Upper lobe of right lung (tissue), 1 donor: ENCODE measurements at regions not wholly inside any gene's neighbourhood (a gene's known extent, or its start where the extent isn't known, plus 50 kb on each side); places are given as distances from the start of the nearest gene placed in this dataset.

Source experiments
- ATAC-seq: fragments of 200-7000 bp; cut with Tn5 transposase; one replicate; pipeline ENCODE4 v1.9.1; 2020; ENCODE audit warnings: mild to moderate bottlenecking, moderate library complexity
- DNase-seq: peaks from one replicate; pipeline ENCODE4 v3.0.0-alpha.2; 2020
- H3K27ac ChIP-seq: fragments of 200-600 bp; one replicate; pipeline ENCODE4 v1.8.0; 2022
- H3K27me3 ChIP-seq: fragments of 200-600 bp; one replicate; pipeline ENCODE4 v1.8.0; 2022; ENCODE audit warnings: mild to moderate bottlenecking
- H3K36me3 ChIP-seq: fragments of 200-600 bp; one replicate; pipeline ENCODE4 v1.8.0; 2022
- H3K4me1 ChIP-seq: fragments of 200-600 bp; one replicate; pipeline ENCODE4 v1.8.0; 2022
- H3K4me3 ChIP-seq: fragments of 200-600 bp; one replicate; pipeline ENCODE4 v1.8.0; 2022; ENCODE audit warnings: mild to moderate bottlenecking
- H3K9me3 ChIP-seq: fragments of 200-600 bp; one replicate; pipeline ENCODE4 v1.8.0; 2022
- CTCF ChIP-seq: fragments of 200-600 bp; IDR thresholded peaks from one replicate; pipeline ENCODE4 v1.8.0; 2022; ENCODE audit warnings: antibody characterized with exemption
- intact Hi-C: fragments of 100-400 bp; cut with DNase I; formaldehyde crosslinking; loops from one replicate; pipeline ENCODE4 v1.11.0; 2022
- donor health status: DM: no; HTN: yes; CAD: no; lungs with severe emphysema.

GRCh38 chr9:105023788-105024187 is 95.8 kb upstream of the ABCA1 start:
- Histone ChIP-seq H3K4me1 (no peaks in the 10 kb centered on the region), H3K4me3 (no peak overlapping the region), H3K27me3 (no peaks in the 10 kb centered on the region), H3K27ac (no peak overlapping the region), H3K36me3 (no peaks in the 10 kb centered on the region), H3K9me3 (no peaks in the 10 kb centered on the region)
- intact Hi-C loops: no loop called here
- ATAC-seq (no peak), DNase-seq (no peak)
- no peak for TF ChIP-seq CTCF

- H3K36me3 ChIP-seq: no peaks in the 10 kb centered on the region
- no peaks in the 10 kb centered on the region for H3K9me3 ChIP-seq
- intact Hi-C loops: no loop called here
- H3K4me1 ChIP-seq: no peaks in the 10 kb centered on the region
- DNase-seq (no peak), ATAC-seq (no peak)
- H3K4me3 ChIP-seq: no peak overlapping the region
- no peaks in the 10 kb centered on the region for H3K27me3 ChIP-seq
- H3K27ac ChIP-seq: no peak overlapping the region
- TF ChIP-seq CTCF: no peak
These were observed 96.6 kb upstream of the ABCA1 start for GRCh38 chr9:105024529-105024928.

GRCh38 chr9:105026451-105026850 is 98.5 kb upstream of the ABCA1 start:
- Histone ChIP-seq H3K4me3 (no peak overlapping the region), H3K4me1 (no peaks in the 10 kb centered on the region), H3K27ac (no peak overlapping the region), H3K36me3 (no peaks in the 10 kb centered on the region), H3K9me3 (no peaks in the 10 kb centered on the region), H3K27me3 (no peaks in the 10 kb centered on the region)
- no peak for DNase-seq
- intact Hi-C loops: no loop called here
- no peak for ATAC-seq
- TF ChIP-seq CTCF: no peak

GRCh38 chr9:105027084-105027483 is 99.1 kb upstream of the ABCA1 start:
- TF ChIP-seq CTCF: no peak
- no peak overlapping the region for H3K27ac ChIP-seq
- DNase-seq: no peak
- H3K36me3 ChIP-seq: no peaks in the 10 kb centered on the region
- intact Hi-C loops: no loop called here
- no peak overlapping the region for H3K4me3 ChIP-seq
- no peak for ATAC-seq
- H3K27me3 ChIP-seq: no peaks in the 10 kb centered on the region
- no peaks in the 10 kb centered on the region for H3K4me1 ChIP-seq
- no peaks in the 10 kb centered on the region for H3K9me3 ChIP-seq

- intact Hi-C loops: no loop called here
- no peak for ATAC-seq
These were observed 102.3 kb upstream of the ABCA1 start for GRCh38 chr9:105030285-105030684.

More at GRCh38 chr9:105030285-105030684, 102.3 kb upstream of the ABCA1 start:
- no peak overlapping the region for H3K27ac ChIP-seq
- no peak for TF ChIP-seq CTCF
- no peaks in the 10 kb centered on the region for H3K36me3 ChIP-seq
- no peaks in the 10 kb centered on the region for H3K4me1 ChIP-seq
- H3K27me3 ChIP-seq: no peaks in the 10 kb centered on the region
- no peaks in the 10 kb centered on the region for H3K9me3 ChIP-seq
- H3K4me3 ChIP-seq: no peak overlapping the region
- DNase-seq: no peak
